HG03521 (cell line): ENCODE measurements at regions not wholly inside any gene's neighbourhood (a gene's known extent, or its start where the extent isn't known, plus 50 kb on each side); places are given as distances from the start of the nearest gene placed in this dataset.
"Not testable (repeated sequence)": the region's sequence is repeated elsewhere in the genome, so short reads cannot be mapped to it uniquely, and the experiment has no call there.

ENCODE experiments used
- ATAC-seq: cut with Tn5 transposase; IDR thresholded peaks from one replicate; pipeline ENCODE4 v1.9.1; 2021; ENCODE audit warnings: mild to moderate bottlenecking, moderate library complexity; ENCODE audit not compliant: unreplicated experiment

DNA sequence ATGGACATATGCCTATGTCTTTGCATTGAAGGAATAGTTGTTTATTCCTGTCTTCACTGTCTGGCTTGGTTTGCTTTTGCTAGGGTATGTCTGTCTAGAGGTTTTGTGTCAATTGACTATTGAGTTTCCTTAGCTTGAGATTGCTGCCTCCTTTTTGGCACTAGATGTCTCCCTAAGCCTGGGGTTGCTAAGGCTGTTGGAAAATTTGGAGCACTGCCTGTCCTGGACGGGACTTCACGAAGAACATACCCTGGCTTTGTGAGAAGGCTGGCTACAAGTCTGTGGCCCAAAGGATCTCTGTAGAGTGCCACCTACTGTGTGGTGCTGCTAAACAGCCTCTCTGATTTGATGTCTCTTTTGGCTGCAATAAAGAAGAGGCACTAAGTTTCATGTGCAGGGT lies 183.8 kb upstream of the NUDT10 start:
- ATAC-seq, result no peak

DNA sequence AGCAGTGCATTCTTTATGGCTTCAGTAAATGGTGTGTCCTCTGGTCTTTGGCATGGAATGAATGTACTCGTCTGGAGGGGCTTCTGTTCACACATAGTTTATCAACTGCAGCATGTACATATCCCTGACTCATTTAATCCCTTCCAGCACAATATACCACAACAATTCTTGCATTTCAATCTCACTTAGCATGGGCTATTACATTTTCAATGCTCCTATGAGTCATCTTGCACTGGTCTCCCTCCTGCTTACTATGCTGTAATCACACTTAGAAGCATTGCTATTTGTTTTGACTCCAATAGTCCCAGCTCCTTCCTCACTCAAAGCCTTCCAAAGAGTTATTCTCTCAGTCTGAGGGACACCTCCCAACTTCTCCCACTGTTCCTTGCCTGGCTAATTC lies 180.9 kb upstream of the NUDT10 start:
- no peak for ATAC-seq

DNA sequence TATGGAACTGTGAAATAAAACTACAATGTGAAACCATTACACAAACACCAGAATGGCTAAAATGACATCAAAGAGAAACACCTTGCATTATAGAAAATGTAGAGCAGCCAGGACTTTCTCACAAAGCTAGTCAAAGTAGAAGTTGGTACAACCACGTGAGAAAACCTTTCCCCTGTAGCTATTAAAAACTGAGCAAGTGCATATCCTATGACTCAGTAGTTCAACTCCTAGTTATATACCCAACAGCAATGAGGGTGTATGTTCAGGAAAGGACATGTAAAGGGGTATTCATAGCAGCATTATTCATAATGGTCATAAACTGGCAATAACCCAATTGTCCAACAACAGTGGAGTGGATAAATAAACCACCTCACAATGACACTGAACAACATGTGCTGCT lies 177.5 kb upstream of the NUDT10 start:
- ATAC-seq, result no peak

DNA sequence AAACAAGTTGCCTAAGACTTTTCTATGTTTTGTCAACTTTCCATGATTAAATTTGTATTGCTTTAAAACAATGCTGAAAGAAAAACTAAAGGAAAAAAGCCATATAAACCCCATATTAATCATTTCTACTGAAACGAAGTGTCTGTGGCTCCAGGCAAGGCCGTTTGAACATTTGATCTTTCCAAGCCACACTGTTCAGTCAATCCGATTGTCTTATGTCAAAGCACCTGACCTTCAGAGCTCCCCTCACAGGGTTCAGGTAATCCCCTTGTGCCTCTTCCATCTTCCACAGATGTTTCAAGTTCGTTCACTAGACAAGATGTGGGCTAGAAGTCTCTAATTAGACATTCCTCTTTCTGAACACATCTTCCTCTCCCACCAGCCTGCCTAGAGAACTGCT lies 177.1 kb upstream of the NUDT10 start:
- no peak for ATAC-seq

DNA sequence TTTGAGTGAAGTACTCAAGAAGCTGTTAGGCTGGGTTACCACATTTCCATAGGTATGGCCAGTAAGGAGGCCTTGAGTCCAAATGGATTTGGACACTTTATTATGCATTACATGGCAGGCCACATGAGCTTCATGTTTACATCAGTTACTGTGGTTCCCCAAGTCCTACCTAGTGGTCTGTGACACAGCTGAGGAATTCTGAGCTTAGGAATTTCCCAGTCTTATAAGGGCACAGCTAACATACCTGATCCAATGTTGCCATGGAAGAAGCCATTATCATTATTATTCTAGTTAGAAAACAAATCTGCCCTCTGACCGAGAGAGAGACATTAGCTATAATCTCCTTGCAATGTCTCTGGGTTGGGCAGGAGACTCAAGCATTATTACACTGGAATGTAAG lies 174.4 kb upstream of the NUDT10 start:
- no peak for ATAC-seq

DNA sequence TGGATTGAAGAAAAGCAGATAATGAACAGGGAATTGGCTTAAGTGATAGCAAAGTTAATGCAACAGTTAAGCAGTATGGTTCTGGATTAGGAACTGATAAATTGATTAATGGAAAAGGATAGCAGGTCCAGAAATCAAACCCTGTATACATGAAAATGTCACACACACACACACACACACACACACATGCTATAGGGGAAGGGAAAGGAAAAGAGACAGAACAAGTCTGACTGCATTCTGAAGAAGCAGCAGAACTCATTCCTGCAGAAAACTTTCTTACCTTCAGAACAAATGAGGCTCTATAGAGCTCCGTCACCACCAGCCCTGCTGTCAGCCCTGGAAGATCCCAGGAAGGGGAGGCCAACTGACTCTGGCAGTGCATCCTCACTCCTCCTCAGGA lies 173.2 kb upstream of the NUDT10 start:
- ATAC-seq, result not testable (repeated sequence)

DNA sequence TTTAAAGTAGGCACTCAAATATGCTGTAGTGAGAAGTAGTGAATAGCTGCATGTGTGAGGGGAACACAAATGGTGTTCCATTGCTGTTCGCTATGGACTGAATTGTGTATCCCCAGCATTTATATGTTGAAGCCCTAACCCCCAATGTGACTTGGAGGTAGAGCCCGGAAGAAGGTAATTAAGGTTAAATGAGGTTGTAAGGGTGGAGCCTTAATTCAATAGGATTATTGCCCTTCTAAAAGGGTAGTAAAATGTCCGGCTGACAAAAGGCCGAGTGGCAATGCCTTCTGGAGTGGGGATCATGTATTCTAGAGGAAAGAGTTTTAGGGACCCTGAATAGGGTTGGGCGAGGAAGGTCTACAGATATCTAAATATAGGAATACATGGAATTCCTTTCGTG lies 168.9 kb upstream of the NUDT10 start:
- no peak for ATAC-seq

DNA sequence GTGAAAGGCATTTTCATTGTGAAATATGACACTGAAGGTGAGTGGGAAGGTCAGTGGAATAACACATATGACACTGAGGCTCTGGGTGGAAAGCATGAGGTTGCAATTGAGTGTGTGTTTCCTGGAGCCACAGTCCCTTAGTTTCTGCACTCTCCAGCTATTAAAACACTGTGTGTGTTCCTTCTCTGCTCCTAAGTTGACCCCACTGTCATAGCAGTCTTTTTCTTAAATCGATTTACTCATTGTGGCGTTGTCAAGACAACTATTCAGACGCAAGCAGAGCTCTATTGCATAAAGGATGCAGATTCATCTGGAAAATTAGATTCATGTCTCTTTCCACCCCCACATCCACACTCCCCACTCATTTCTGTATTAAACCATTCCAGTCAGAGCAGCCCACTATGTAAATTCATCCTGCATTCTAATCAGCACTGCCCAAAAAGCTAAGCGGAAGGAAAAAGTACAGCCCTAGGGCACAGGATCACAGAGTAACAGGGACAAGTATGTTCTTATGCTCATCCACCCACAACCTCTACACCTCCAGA lies 154.2 kb upstream of the NUDT10 start:
- not testable (repeated sequence) for ATAC-seq

DNA sequence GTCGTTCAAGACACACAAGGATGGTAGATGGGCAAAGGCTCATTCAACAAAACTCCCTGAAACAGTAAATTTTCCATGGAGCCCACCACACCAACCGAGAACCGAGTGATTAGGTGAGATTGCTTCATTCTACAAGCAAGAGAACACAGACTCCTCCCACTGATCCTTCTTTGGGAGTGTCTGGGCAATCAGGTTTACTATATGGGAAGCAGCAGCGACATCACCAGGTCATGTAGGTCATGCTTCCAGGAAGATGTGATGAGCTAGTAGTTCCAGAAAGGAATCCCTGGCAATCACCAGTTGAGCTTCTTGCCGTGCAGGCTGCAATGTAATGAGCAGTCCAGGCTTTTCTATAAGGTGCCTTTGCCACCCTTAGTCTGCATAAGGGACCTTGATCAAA lies 152.8 kb upstream of the NUDT10 start:
- ATAC-seq, result not testable (repeated sequence)

DNA sequence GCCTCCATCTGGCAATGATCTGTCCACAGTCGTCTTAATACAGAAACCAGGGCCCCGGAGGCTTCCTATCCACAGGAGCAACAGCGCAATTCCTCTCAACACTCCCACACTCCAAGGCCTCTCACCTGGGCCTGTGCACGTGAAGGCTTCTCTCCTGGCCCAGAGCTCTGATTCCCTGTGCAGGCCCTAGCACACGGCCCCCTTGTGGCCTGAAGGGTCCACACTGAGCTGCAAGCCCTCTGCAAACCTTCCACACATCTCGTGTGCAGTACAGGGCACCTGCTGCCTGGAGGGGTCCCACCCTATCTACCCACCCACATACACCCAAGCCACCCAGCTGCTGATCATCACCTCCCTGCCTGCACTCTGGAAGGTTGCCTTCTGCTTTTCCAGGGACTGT lies 150.1 kb upstream of the NUDT10 start:
- no peak for ATAC-seq

DNA sequence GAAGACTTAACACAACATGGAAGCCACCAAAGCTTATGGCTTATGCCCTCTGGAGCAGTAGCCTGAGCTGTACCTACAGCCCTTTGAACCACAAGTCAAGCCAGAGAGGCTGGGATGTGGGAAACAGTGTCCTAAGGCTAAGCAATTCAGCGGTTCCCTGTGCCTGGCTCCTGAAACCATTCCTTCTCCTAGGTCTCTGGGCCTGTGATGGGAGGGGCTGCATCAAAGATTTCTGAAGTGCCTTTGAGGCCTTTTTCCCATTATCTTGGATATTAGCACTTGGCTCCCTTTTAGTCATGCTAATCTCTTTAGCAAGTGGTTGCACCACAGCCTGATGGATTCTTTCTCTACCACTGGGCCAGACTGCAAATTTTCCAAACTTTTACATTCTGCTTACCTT lies 140.5 kb upstream of the NUDT10 start:
- ATAC-seq, result no peak

DNA sequence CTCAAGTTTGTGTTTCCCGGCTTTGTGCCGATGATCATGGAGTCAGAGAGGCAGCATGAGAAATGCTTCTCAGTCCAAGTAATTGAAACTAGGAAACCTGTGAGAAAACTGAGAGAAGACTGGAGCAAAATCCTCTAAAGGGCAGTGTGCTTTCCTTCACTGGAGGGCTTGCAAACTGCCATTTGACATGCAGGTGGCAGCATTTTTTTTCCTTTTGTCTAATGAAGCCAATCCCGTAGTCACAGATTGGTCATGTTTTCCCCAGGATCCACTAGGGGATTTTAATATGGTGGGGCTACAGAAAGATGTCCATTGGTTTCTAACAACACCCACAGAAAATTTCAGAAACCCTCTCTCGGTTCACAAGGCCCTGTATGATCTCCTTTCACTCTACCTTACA lies 117.4 kb upstream of the NUDT10 start:
- no peak for ATAC-seq

DNA sequence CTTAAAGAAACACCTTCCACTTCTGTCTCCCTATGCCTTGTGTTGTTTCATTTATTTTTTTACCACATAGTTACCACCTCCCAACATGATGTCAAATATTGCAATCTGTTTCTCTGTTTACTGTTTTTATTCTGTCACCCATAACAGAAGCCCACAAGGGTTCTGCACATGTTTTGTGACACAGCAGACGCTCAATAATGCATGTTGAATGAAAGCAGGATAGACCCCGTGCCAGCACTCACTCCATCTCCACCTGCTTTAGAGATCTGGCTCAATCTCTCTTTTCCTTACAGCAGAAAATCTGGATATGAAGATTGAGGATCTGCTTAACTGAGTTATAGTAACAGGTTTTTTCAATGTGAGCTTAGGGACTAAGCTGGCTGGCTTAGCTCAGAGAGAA lies 116.8 kb upstream of the NUDT10 start:
- no peak for ATAC-seq

DNA sequence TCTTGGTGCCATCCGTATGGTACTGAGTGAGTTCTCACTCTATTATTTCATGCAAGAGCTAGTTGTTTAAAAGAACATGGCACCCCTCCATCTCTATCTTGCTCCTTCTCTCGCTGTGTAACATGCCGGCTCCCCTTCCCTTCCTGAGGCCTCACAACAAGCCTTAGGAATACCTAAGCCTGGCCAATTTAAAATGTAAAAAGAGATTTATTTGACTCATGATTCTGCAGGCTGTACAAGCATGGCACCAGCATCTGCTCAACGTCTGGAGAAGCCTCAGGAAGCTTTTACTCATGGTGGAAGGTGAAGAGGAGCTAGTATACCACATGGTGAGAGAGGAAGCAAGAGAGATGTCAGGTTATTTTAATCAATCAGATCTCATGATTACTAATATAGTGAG lies 90.4 kb upstream of the NUDT10 start:
- no peak for ATAC-seq

DNA sequence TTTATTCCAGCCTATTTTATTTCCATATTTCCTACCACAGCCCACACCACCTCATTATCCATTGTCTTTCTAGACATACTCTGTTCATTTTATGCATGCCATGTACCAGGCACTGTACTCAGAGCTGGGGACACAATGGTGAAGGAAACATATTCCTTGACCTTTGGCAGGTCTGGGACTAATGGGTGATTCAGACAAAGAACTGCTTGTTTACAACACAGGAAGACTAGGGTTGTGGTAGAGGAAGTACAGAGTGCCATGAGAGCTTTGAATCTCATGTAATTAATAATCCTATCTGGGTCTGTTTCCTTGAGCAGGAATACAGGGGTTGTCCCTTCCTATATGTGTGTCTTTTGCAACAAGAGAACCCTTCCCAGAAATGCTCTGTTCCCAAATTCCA lies 75.1 kb upstream of the NUDT10 start:
- ATAC-seq, result no peak

DNA sequence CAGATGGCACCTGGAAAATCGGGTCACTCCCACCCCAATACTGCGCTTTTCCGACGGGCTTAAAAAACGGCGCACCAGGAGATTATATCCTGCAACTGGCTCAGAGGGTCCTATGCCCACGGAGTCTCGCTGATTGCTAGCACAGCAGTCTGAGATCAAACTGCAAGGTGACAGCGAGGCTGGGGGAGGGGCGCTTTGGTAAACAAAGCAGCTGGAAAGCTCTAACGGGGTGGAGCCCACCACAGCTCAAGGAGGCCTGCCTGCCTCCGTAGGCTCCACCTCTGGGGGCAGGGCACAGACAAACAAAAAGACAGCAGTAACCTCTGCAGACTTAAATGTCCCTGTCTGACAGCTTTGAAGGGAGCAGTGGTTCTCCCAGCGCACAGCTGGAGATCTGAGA lies 70.4 kb upstream of the NUDT10 start:
- not testable (repeated sequence) for ATAC-seq

DNA sequence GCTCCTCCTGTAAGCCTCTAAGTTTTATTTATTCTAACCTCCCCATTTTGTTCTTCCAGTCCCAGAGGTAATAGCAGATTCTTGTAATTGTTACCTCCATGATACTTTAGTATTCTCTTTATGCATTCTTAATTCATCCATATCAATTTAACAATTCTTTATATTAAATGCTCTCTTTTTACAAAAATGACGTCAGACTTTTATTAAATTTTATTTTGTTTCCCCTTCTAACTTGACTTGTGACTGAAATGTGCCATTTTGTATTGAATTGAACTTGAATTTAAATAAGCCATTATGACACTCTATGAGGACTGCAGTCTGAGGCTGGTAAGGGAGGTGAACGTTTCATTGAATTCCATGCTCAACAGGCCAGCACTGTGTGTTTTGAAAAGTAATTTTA lies 60.0 kb upstream of the NUDT10 start:
- no peak for ATAC-seq

DNA sequence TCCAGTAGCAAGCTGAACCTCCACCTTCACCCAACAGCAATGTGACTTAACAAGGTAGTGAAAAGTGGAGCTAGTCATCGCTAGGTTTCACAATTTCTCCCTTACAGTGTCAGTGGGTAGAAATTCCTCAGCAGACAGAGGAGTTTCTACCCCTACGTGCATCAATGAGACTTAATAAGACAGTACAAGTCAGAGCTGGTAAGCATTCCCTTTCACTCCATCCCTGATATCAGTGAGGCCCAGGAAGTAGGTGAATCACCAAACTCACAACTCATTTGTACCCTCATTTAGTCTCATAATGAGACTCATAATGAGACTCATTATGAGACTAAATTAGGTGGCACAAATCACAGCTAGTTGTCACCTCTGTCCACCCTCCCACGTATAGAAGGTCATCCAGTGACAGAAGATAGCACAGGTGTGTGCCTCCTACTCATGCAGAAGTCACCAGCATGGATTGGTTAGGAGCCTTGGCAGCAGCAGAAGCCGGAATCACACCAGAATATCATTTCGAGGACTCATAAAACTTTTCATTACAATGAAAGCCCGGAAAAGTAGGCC lies 50.8 kb upstream of the NUDT10 start:
- no peak for ATAC-seq
